GM12878 (cell line): ENCODE measurements at regions not wholly inside any gene's neighbourhood (a gene's known extent, or its start where the extent isn't known, plus 50 kb on each side); places are given as distances from the start of the nearest gene placed in this dataset.

Experiments
- ATAC-seq: fragments of 200-7000 bp; cut with Tn5 transposase; 3 replicates; pipeline ENCODE4 v1.9.1; 2020; ENCODE audit warnings: mild to moderate bottlenecking, moderate library complexity
- BruUV-seq: library from RNA; stranded (reverse); fragments of 400-500 nt; replicated peaks from 2 replicates; lab custom pipeline; 2021; lab: Mats Ljungman, UMichigan
- CTCF ChIA-PET: fragments of 300-600 bp; sonication (Branson Sonifier 250); formaldehyde crosslinking; extraction: SDS; loops from one replicate; lab custom pipeline; 2021; ENCODE audit warnings: inconsistent platforms; lab: Yijun Ruan, JAX
- POLR2A ChIA-PET: fragments of 350-600 bp; formaldehyde crosslinking; extraction: SDS; loops from one replicate; lab custom pipeline; 2021; ENCODE audit warnings: inconsistent platforms; lab: Charles Lee
- RAD21 ChIA-PET: fragments of 300-600 bp; sonication (Branson Sonifier 250); formaldehyde crosslinking; loops from one replicate; lab custom pipeline; 2023; ENCODE audit warnings: antibody characterized with exemption; ENCODE audit not compliant: unreplicated experiment; lab: Charles Lee
- SMC1A ChIA-PET: fragments of 300-600 bp; sonication (Branson Sonifier 250); formaldehyde crosslinking; loops from one replicate; lab custom pipeline; 2023; ENCODE audit not compliant: unreplicated experiment, uncharacterized antibody; lab: Charles Lee
- DNase-seq: peaks from one replicate; pipeline ENCODE4 v3.0.0-alpha.2; 2011; ENCODE audit warnings: low read depth, low spot score
- FAIRE-seq: peaks from 3 replicates; lab custom pipeline; 2011; peaks lifted over from hg19 to GRCh38; lab: Jason Lieb, UNC
- H2AFZ ChIP-seq: 2 replicates; pipeline ENCODE4 v1.6.0; 2011; ENCODE audit warnings: low read depth, low read length, control low read depth; ENCODE audit not compliant: control insufficient read depth
- H3K27ac ChIP-seq: 2 replicates; pipeline ENCODE4 v1.5.1; 2011; ENCODE audit warnings: control low read depth; ENCODE audit not compliant: control insufficient read depth, insufficient read depth
- H3K27me3 ChIP-seq, 2 experiments: replicated peaks in 1 of 2; 2 replicates each; pipeline versions ENCODE4 v1.6.0 to v1.6.1; 2011; ENCODE audit warnings: low read length in 1 of 2; ENCODE audit not compliant: control insufficient read depth in 2 of 2, insufficient read depth in 2 of 2
- H3K36me3 ChIP-seq, 2 experiments: 2 replicates each; pipeline ENCODE4 v1.5.1; 2011; ENCODE audit warnings: low read length in 1 of 2; ENCODE audit not compliant: control insufficient read depth in 2 of 2, insufficient read depth in 2 of 2
- H3K4me1 ChIP-seq: 2 replicates; pipeline ENCODE4 v1.6.1; 2011; ENCODE audit warnings: mild to moderate bottlenecking, low read length, moderate library complexity, mixed read lengths; ENCODE audit not compliant: control insufficient read depth, insufficient read depth
- H3K4me2 ChIP-seq: 2 replicates; pipeline ENCODE4 v1.6.0; 2011; ENCODE audit warnings: control low read depth; ENCODE audit not compliant: control insufficient read depth, insufficient read depth
- H3K4me3 ChIP-seq: fragments of 200-600 bp; sonication (generic); 2 replicates; pipeline ENCODE4 v1.5.1; 2016
- H3K79me2 ChIP-seq: 2 replicates; pipeline ENCODE4 v1.6.0; 2011; ENCODE audit warnings: low read length; ENCODE audit not compliant: control insufficient read depth, insufficient read depth
- H3K9ac ChIP-seq: 2 replicates; pipeline ENCODE4 v1.8.0; 2011; ENCODE audit warnings: low read length, control low read depth, mixed read lengths; ENCODE audit not compliant: control insufficient read depth, insufficient read depth
- H3K9me3 ChIP-seq: replicated peaks from 3 replicates; pipeline ENCODE4 v1.5.1; 2011; ENCODE audit warnings: mild to moderate bottlenecking, low read length; ENCODE audit not compliant: control insufficient read depth, insufficient read depth
- H4K20me1 ChIP-seq: 2 replicates; pipeline ENCODE4 v1.6.0; 2011; ENCODE audit not compliant: control insufficient read depth, insufficient read depth
- CREB1 ChIP-seq: IDR thresholded peaks from 2 replicates; pipeline ENCODE4 v1.6.1; 2012; ENCODE audit warnings: low read depth, mild to moderate bottlenecking, inconsistent platforms
- TCF12 ChIP-seq: IDR thresholded peaks from 2 replicates; pipeline ENCODE4 v1.6.1; 2011; ENCODE audit warnings: low read depth, mild to moderate bottlenecking, low read length
- ZSCAN29 ChIP-seq: fragments of 450-650 bp; IDR thresholded peaks from 2 replicates; pipeline ENCODE4 v1.6.1; 2017; ENCODE audit warnings: mild to moderate bottlenecking, moderate library complexity
- WGBS: methylation state at CpG from one replicate; pipeline ENCODE4 v1.1.6; 2016; ENCODE audit warnings: low lambda C conversion rate; ENCODE audit not compliant: insufficient replicate concordance, insufficient coverage; ENCODE audit errors: missing lambda C conversion rate; 5-methylcytosine and 5-hydroxymethylcytosine counted together
- in situ Hi-C: fragments of 300-500 bp; cut with MboI; formaldehyde crosslinking; loops from 9 replicates; pipeline ENCODE4 v1.14.3; 2018; ENCODE audit warnings: mixed read lengths
- intact Hi-C: fragments of 100-400 bp; cut with micrococcal nuclease; formaldehyde crosslinking; loops from one replicate; pipeline ENCODE4 v1.14.2; 2022; ENCODE audit not compliant: unreplicated experiment
- TF ChIP-seq, protein P1 (sequence below): fragments of 450-650 bp; IDR thresholded peaks from 2 replicates; pipeline ENCODE4 v1.6.1; 2017; ENCODE audit warnings: mild to moderate bottlenecking, moderate library complexity
- TF ChIP-seq, protein P2 (sequence below): fragments of 450-650 bp; IDR thresholded peaks from 2 replicates; pipeline ENCODE4 v1.6.1; 2016; ENCODE audit warnings: mild to moderate bottlenecking

- ChIA-PET CTCF (interaction anchor here (1.6 kb wide), 1 partner anchor 236 kb away, joined by 5 read pairs; no protein-coding TSS in a partner anchor), POLR2A (no interaction called here), RAD21 (no interaction called here), SMC1A (interaction anchor here (1.1 kb wide), 1 partner anchor 723 kb away, joined by 3 read pairs; no protein-coding TSS in a partner anchor)
- H3K9me3 ChIP-seq, result peaks cover 7% of the 10 kb centered on the region
- no peak overlapping the region for H2AFZ ChIP-seq
- H3K9ac ChIP-seq, result no peak overlapping the region
- H3K36me3 ChIP-seq, result no peaks in the 10 kb centered on the region
- in situ Hi-C loops, result no loop called here
- ATAC-seq, result no peak
- FAIRE-seq, result no peak
- no peak overlapping the region for H3K4me3 ChIP-seq
- peaks cover 19% of the 10 kb centered on the region for H3K4me1 ChIP-seq
- TF ChIP-seq, protein P1, sequence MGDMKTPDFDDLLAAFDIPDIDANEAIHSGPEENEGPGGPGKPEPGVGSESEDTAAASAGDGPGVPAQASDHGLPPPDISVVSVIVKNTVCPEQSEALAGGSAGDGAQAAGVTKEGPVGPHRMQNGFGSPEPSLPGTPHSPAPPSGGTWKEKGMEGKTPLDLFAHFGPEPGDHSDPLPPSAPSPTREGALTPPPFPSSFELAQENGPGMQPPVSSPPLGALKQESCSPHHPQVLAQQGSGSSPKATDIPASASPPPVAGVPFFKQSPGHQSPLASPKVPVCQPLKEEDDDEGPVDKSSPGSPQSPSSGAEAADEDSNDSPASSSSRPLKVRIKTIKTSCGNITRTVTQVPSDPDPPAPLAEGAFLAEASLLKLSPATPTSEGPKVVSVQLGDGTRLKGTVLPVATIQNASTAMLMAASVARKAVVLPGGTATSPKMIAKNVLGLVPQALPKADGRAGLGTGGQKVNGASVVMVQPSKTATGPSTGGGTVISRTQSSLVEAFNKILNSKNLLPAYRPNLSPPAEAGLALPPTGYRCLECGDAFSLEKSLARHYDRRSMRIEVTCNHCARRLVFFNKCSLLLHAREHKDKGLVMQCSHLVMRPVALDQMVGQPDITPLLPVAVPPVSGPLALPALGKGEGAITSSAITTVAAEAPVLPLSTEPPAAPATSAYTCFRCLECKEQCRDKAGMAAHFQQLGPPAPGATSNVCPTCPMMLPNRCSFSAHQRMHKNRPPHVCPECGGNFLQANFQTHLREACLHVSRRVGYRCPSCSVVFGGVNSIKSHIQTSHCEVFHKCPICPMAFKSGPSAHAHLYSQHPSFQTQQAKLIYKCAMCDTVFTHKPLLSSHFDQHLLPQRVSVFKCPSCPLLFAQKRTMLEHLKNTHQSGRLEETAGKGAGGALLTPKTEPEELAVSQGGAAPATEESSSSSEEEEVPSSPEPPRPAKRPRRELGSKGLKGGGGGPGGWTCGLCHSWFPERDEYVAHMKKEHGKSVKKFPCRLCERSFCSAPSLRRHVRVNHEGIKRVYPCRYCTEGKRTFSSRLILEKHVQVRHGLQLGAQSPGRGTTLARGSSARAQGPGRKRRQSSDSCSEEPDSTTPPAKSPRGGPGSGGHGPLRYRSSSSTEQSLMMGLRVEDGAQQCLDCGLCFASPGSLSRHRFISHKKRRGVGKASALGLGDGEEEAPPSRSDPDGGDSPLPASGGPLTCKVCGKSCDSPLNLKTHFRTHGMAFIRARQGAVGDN, result no peak
- TF ChIP-seq CREB1 (no peak), ZSCAN29 (no peak), TCF12 (no peak)
- TF ChIP-seq, protein P2, sequence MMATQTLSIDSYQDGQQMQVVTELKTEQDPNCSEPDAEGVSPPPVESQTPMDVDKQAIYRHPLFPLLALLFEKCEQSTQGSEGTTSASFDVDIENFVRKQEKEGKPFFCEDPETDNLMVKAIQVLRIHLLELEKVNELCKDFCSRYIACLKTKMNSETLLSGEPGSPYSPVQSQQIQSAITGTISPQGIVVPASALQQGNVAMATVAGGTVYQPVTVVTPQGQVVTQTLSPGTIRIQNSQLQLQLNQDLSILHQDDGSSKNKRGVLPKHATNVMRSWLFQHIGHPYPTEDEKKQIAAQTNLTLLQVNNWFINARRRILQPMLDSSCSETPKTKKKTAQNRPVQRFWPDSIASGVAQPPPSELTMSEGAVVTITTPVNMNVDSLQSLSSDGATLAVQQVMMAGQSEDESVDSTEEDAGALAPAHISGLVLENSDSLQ, result no peak
- no peak overlapping the region for H3K27ac ChIP-seq
- 64% methylated on average over 11 of the region's 11 CpGs for WGBS
- H4K20me1 ChIP-seq, result no peaks in the 10 kb centered on the region
- no peaks in the 10 kb centered on the region for H3K79me2 ChIP-seq
- no peak overlapping the region for H3K4me2 ChIP-seq
- no peaks in the 10 kb centered on the region; a peak in 1 of 4 replicates for H3K27me3 ChIP-seq
- intact Hi-C loops, result no loop called here
- no peak for DNase-seq
- no TSS peak for BruUV-seq
Observed at GRCh38 chr12:131589221-131589897, 121.5 kb upstream of the SFSWAP start.
